MG63 (cell line): ENCODE measurements at regions not wholly inside any gene's neighbourhood (a gene's known extent, or its start where the extent isn't known, plus 50 kb on each side); places are given as distances from the start of the nearest gene placed in this dataset.
"Not testable (repeated sequence)": the region's sequence is repeated elsewhere in the genome, so short reads cannot be mapped to it uniquely, and the experiment has no call there.

Experiments
- DNase-seq: peaks from one replicate; pipeline ENCODE4 v3.0.0-alpha.2; 2020
- H3K27me3 ChIP-seq: fragments of 250-450 bp; sonication (Bioruptor Pico); 2 replicates; pipeline ENCODE4 v1.5.1; 2020; ENCODE audit warnings: mild to moderate bottlenecking, moderate library complexity
- H3K36me3 ChIP-seq: fragments of 250-450 bp; sonication (Bioruptor Pico); 2 replicates; pipeline ENCODE4 v1.5.1; 2020; ENCODE audit warnings: mild to moderate bottlenecking, moderate library complexity
- H3K4me3 ChIP-seq: fragments of 250-450 bp; sonication (Bioruptor Pico); 2 replicates; pipeline ENCODE4 v1.5.1; 2020; ENCODE audit warnings: mild to moderate bottlenecking, moderate library complexity
- H3K9me3 ChIP-seq: fragments of 250-450 bp; sonication (Bioruptor Pico); 2 replicates; pipeline ENCODE4 v1.5.1; 2020; ENCODE audit warnings: mild to moderate bottlenecking, moderate library complexity

DNA sequence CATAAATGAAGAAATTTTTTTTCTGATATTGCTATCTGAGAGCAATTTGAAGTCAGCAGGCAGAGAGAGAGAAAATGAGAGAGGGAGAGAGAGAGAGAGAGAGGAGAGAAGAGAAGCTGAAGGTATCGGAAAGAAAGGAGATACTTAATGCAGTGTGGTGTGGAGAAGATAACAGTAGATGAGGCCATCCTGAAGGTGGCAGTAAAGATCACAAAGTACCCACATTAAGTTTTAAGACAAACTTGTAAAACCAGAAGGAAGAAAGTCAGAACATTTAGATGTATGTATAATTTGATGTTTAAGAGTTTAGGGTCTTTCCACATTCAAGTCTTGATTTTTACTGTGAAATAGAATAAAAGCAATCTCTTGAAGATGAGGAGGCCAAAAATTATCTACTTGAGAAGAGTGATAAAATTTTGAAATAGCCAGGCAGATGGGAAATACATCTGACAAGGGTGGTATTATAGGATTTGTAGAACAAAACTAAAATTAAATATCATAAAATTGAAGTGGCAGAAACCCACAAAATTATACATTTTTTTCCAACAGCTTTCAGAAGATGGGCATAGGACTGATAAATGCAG lies 1753.4 kb downstream of the MRPL39 start:
- DNase-seq = no peak
- H3K4me3 ChIP-seq = no peak overlapping the region
- H3K36me3 ChIP-seq = no peaks in the 10 kb centered on the region
- H3K27me3 ChIP-seq = no peaks in the 10 kb centered on the region
- H3K9me3 ChIP-seq = no peaks in the 10 kb centered on the region

- DNase-seq = no peak
- Histone ChIP-seq H3K36me3 (no peaks in the 10 kb centered on the region), H3K9me3 (no peaks in the 10 kb centered on the region; the same call in 1 of the 2 replicates), H3K27me3 (no peaks in the 10 kb centered on the region), H3K4me3 (no peak overlapping the region)
Measured at GRCh38 chr21:23837564-23837963, 1769.7 kb downstream of the MRPL39 start.

DNA sequence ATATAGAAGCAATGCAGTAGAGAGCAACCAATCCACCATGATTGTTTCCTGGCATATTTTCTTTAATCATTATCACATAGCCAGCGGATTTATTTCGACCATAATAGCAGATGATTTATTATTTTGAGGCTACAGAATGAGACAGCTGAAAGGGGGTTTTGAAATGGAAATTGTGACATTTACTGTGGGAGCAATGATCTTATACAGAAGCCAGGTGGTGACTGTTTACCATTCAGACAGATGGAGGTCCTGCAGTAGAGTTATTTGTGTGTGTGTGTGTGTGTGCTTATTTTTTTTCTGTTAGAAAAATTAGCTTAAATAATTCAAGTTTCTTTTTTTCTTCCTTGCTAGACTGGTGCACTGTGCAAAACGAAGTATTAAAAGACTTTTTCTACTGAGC lies 1784.5 kb downstream of the MRPL39 start:
- Histone ChIP-seq H3K4me3 (no peak overlapping the region), H3K27me3 (no peaks in the 10 kb centered on the region), H3K36me3 (no peaks in the 10 kb centered on the region), H3K9me3 (no peaks in the 10 kb centered on the region)
- no peak for DNase-seq

DNA sequence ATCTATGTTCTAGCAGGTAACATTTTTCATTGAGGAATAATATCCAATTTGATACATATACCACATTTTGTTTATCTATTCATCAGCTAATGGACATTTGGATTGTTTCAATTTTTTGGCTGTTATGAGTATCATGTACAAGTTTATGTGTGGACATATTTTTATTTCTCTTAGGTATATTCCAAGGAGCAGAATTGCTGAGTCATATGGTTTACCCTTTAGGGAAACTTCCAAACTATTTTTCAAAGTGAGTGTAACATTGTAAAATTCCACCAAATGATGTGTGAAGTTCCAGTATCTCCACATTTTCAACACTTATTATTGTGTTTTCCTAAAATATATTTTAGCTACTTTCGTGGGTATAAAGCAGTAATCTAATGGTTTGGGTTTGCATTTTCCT lies 1789.9 kb downstream of the MRPL39 start:
- no peaks in the 10 kb centered on the region for H3K27me3 ChIP-seq
- no peak for DNase-seq
- H3K9me3 ChIP-seq = no peaks in the 10 kb centered on the region
- H3K36me3 ChIP-seq = no peaks in the 10 kb centered on the region
- no peak overlapping the region for H3K4me3 ChIP-seq

- Histone ChIP-seq H3K36me3 (no peaks in the 10 kb centered on the region), H3K27me3 (no peaks in the 10 kb centered on the region), H3K4me3 (no peak overlapping the region), H3K9me3 (no peaks in the 10 kb centered on the region)
- DNase-seq = no peak
Measured at GRCh38 chr21:23812485-23812884, 1794.8 kb downstream of the MRPL39 start.

DNA sequence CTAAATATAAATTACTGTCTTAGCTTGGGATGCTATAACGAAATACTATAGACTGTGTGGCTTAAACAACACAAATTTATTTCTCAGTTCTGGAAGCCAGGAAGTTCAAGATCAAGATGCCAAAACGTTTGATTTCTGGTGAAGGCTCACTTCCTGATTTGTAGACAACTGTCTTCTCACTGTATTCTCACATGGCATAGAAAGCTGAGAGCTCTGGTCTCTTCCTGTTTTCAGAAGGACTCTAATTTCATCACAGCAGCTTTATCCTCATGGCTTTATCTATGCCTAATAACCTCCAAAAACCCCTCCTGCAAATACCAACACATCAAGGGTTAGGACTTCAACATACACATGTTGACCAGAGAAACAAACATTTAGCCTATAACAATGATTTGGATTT lies 1795.5 kb downstream of the MRPL39 start:
- no peaks in the 10 kb centered on the region for H3K36me3 ChIP-seq
- H3K27me3 ChIP-seq = no peaks in the 10 kb centered on the region
- no peaks in the 10 kb centered on the region for H3K9me3 ChIP-seq
- no peak for DNase-seq
- H3K4me3 ChIP-seq = no peak overlapping the region

- Histone ChIP-seq H3K36me3 (no peaks in the 10 kb centered on the region), H3K4me3 (no peak overlapping the region), H3K9me3 (no peaks in the 10 kb centered on the region), H3K27me3 (no peaks in the 10 kb centered on the region)
- no peak for DNase-seq
Measured at GRCh38 chr21:23809573-23809972, 1797.7 kb downstream of the MRPL39 start.

DNA sequence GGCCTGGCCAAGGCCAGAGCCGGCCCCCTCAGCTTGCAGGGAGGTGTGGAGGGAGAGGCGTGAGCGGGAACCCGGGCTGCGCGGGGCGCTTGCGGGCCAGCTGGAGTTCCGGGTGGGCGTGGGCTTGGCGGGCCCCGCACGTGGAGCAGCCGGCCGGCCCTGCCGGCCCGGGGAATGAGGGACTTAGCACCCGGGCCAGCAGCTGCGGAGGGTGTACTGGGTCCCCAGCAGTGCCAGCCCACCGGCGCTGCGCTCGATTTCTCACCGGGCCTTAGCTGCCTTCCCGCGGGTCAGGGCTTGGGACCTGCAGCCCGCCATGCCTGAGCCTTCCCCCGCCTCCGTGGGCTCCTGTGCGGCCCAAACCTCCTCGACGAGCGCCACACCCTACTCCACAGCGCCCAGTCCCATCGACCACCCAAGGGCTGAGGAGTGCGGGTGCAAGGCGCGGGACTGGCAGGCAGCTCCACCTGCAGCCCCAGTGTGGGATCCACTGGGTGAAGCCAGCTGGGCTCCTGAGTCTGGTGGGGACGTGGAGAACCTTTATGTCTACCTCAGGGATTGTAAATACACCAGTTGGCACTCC lies 1800.2 kb downstream of the MRPL39 start:
- H3K4me3 ChIP-seq, DNase-seq, H3K9me3 ChIP-seq, H3K27me3 ChIP-seq, H3K36me3 ChIP-seq: not testable (repeated sequence)

GRCh38 chr21:23804866-23805265 lies 1802.4 kb downstream of the MRPL39 start:
- no peaks in the 10 kb centered on the region for H3K27me3 ChIP-seq
- no peak for DNase-seq
- no peak overlapping the region for H3K4me3 ChIP-seq
- no peaks in the 10 kb centered on the region for H3K36me3 ChIP-seq
- no peaks in the 10 kb centered on the region for H3K9me3 ChIP-seq

DNA sequence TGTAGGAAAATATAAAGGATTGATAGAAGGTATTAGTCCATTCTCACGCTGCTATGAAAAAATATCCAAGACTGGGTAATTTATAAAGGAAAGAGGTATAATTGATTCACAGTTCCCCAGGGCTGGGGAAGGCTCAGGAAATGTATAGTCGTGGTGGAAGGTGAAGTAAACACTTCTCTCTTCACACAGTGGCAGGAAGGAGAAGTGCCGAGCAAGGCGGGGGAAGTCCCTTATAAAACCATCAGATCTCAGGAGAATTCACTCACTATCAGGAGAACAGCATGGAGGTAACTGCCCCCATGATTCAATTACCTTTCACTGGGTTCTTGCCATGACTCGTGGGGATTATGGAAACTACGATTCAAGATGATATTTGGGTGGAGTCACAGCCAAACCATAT lies 1806.0 kb downstream of the MRPL39 start:
- Histone ChIP-seq H3K4me3 (no peak overlapping the region), H3K27me3 (no peaks in the 10 kb centered on the region), H3K36me3 (no peaks in the 10 kb centered on the region), H3K9me3 (no peaks in the 10 kb centered on the region)
- no peak for DNase-seq

- Histone ChIP-seq H3K27me3 (no peaks in the 10 kb centered on the region), H3K9me3 (no peaks in the 10 kb centered on the region), H3K36me3 (no peaks in the 10 kb centered on the region), H3K4me3 (no peak overlapping the region)
- no peak for DNase-seq
Measured at GRCh38 chr21:23799376-23799775, 1807.9 kb downstream of the MRPL39 start.

- H3K27me3 ChIP-seq = no peaks in the 10 kb centered on the region
- H3K4me3 ChIP-seq = no peak overlapping the region
- H3K9me3 ChIP-seq = no peaks in the 10 kb centered on the region
- DNase-seq = no peak
- no peaks in the 10 kb centered on the region for H3K36me3 ChIP-seq
Measured at GRCh38 chr21:23792300-23792699, 1815.0 kb downstream of the MRPL39 start.

DNA sequence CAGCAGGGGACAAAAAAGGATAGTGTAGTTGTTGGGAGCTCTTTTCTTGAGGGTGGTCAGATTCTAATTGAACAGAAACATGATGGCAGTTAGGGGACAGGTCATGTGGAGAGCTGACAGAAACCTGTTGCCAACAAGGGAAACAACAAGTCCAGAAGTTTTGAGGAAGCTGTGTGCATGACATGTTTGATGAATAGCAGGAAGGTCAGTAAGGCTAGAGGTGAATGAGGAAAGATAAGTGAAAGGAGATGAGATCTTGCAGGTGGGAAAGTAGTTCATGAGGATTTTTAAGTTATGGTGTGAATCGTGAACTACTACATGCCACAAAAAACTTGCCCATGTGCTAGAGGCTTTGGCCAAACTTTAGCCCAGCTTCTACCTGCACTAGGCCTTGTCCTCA lies 1817.4 kb downstream of the MRPL39 start:
- H3K4me3 ChIP-seq = no peak overlapping the region
- no peaks in the 10 kb centered on the region for H3K9me3 ChIP-seq
- H3K36me3 ChIP-seq = no peaks in the 10 kb centered on the region
- no peaks in the 10 kb centered on the region for H3K27me3 ChIP-seq
- no peak for DNase-seq

- DNase-seq = no peak
- no peaks in the 10 kb centered on the region for H3K27me3 ChIP-seq
- H3K36me3 ChIP-seq = no peaks in the 10 kb centered on the region
- no peaks in the 10 kb centered on the region for H3K9me3 ChIP-seq
- no peak overlapping the region for H3K4me3 ChIP-seq
Measured at GRCh38 chr21:23780326-23780725, 1827.0 kb downstream of the MRPL39 start.

GRCh38 chr21:23743821-23744220 lies 1863.5 kb downstream of the MRPL39 start:
- H3K27me3 ChIP-seq = no peaks in the 10 kb centered on the region
- DNase-seq = no peak
- no peaks in the 10 kb centered on the region for H3K36me3 ChIP-seq
- H3K4me3 ChIP-seq = no peak overlapping the region
- no peaks in the 10 kb centered on the region for H3K9me3 ChIP-seq

DNA sequence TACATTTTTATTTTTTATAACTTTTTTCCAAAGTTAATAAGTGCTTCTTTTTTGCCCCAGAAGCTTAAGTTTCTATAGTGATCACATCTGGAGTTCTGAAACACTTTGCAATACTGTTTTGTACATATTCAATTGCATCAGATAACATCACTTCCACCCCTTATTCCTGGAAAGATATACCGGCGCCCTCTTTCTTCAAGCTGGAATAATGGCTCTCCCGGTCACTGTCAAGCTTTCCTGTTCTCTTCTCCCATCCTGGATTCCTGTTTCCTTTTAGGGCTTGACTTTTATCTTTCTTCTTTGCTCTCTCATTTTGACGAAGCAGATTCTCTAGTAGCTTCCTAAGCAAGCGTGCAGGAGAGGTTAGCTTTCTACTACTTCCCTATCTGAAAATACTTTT lies 1866.8 kb downstream of the MRPL39 start:
- Histone ChIP-seq H3K9me3 (no peaks in the 10 kb centered on the region), H3K36me3 (no peaks in the 10 kb centered on the region), H3K4me3 (no peak overlapping the region), H3K27me3 (no peaks in the 10 kb centered on the region)
- peak; percentile 2 for DNase-seq

DNA sequence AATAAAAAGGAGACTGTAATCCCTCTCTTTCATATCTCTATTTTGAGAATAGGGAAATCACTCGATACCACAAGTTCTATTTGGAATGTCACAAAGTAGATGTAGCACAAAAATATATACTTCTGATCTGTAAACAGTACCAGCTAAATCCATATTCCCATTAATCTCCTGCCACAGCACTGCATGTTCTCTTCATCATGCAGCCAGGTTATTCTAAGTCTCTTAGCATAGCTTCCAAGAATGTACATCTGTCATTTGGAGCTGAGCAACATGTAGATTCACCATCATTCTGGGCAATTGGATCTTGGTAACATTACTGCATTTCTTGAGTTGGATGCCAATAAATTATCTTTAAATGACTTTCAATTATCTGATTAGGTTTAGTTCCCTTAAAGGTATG lies 1874.5 kb downstream of the MRPL39 start:
- no peaks in the 10 kb centered on the region for H3K36me3 ChIP-seq
- H3K9me3 ChIP-seq = no peaks in the 10 kb centered on the region
- DNase-seq = no peak
- no peak overlapping the region for H3K4me3 ChIP-seq
- no peaks in the 10 kb centered on the region for H3K27me3 ChIP-seq

- peak; percentile 8 for DNase-seq
- no peaks in the 10 kb centered on the region for H3K9me3 ChIP-seq
- no peaks in the 10 kb centered on the region for H3K27me3 ChIP-seq
- no peak overlapping the region for H3K4me3 ChIP-seq
- H3K36me3 ChIP-seq = no peaks in the 10 kb centered on the region
Measured at GRCh38 chr21:23729331-23729730, 1878.0 kb downstream of the MRPL39 start.

DNA sequence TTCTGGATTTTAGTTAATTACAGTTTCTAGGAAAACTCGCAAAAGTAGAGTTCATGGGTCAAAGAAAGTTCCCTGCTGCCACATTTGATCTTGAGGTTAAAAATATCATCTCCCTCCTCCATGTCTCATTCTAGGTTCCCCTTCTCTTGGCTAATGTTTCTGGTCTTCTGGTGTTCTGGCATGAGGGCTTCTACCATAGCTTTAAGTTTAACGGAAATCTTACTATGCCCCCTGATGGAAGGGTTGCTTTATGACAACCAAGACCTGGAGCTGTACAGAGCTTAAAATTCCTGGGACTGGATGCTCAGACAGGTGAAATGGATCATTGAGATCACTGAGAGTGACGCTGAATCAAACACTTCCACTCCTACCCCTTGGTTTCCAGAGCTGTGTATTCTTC lies 1881.7 kb downstream of the MRPL39 start:
- no peak for DNase-seq
- H3K36me3 ChIP-seq = no peaks in the 10 kb centered on the region
- no peak overlapping the region for H3K4me3 ChIP-seq
- H3K27me3 ChIP-seq = no peaks in the 10 kb centered on the region
- H3K9me3 ChIP-seq = no peaks in the 10 kb centered on the region
